Endodermal cell (in vitro differentiated cells): ENCODE measurements at regions not wholly inside any gene's neighbourhood (a gene's known extent, or its start where the extent isn't known, plus 50 kb on each side); places are given as distances from the start of the nearest gene placed in this dataset.

ENCODE experiments used
- DNase-seq: peaks from one replicate; pipeline ENCODE4 v3.0.0-alpha.2; 2017
- H3K27ac ChIP-seq: 2 replicates; pipeline ENCODE4 v1.5.1; 2013; ENCODE audit warnings: mild to moderate bottlenecking, low read depth, low read length, moderate library complexity
- H3K27me3 ChIP-seq: 2 replicates; pipeline ENCODE4 v1.6.1; 2013; ENCODE audit warnings: mild to moderate bottlenecking, low read length, moderate library complexity; ENCODE audit not compliant: insufficient read depth, control insufficient read depth, poor library complexity, severe bottlenecking
- H3K36me3 ChIP-seq: 2 replicates; pipeline ENCODE4 v1.7.0; 2013; ENCODE audit warnings: mild to moderate bottlenecking, low read length, moderate library complexity; ENCODE audit not compliant: control insufficient read depth, insufficient read depth
- H3K4me1 ChIP-seq: one replicate; pipeline ENCODE4 v1.7.0; 2013; ENCODE audit warnings: low read length; ENCODE audit not compliant: control insufficient read depth, insufficient read depth
- H3K4me3 ChIP-seq: 2 replicates; pipeline ENCODE4 v1.5.1; 2013; ENCODE audit warnings: mild to moderate bottlenecking, low read length, moderate library complexity
- H3K9ac ChIP-seq: 2 replicates; pipeline ENCODE4 v1.6.1; 2013; ENCODE audit warnings: mild to moderate bottlenecking, low read length, moderate library complexity; ENCODE audit not compliant: poor library complexity, severe bottlenecking; ENCODE audit errors: extremely low read depth
- H3K9me3 ChIP-seq: 2 replicates; pipeline ENCODE4 v1.6.1; 2013; ENCODE audit warnings: mild to moderate bottlenecking, low read length, moderate library complexity; ENCODE audit not compliant: control insufficient read depth
- H3K27ac Mint-ChIP-seq: 2 replicates; pipeline ENCODE4 v1.8.0; 2020; ENCODE audit warnings: mixed read lengths
- H3K27me3 Mint-ChIP-seq: 2 replicates; pipeline ENCODE4 v1.8.0; 2021; ENCODE audit warnings: mild to moderate bottlenecking, mixed read lengths; ENCODE audit not compliant: insufficient read depth
- H3K36me3 Mint-ChIP-seq: 2 replicates; pipeline ENCODE4 v1.8.0; 2020; ENCODE audit warnings: low read depth, mixed read lengths
- H3K4me1 Mint-ChIP-seq: 2 replicates; pipeline ENCODE4 v1.8.0; 2020; ENCODE audit warnings: mixed read lengths
- H3K4me3 Mint-ChIP-seq: 2 replicates; pipeline ENCODE4 v1.8.0; 2020; ENCODE audit warnings: mild to moderate bottlenecking, moderate library complexity, mixed read lengths
- H3K9me3 Mint-ChIP-seq: 2 replicates; pipeline ENCODE4 v1.8.0; 2020; ENCODE audit warnings: mild to moderate bottlenecking, mixed read lengths
- WGBS, 2 experiments: methylation state at CpG; one replicate each; pipeline versions ENCODE4 v1.1.5 to v1.1.7; 2013; ENCODE audit warnings: missing lambda C conversion rate in 2 of 2, mixed read lengths in 1 of 2; ENCODE audit not compliant: insufficient coverage in 1 of 2, insufficient read length in 1 of 2; 5-methylcytosine and 5-hydroxymethylcytosine counted together
- TF ChIP-seq, protein P1 (sequence below): fragments of 200-600 bp; sonication (generic); conservative IDR thresholded peaks from 2 replicates; pipeline ENCODE4 v1.5.0; 2021; ENCODE audit warnings: antibody characterized with exemption, mild to moderate bottlenecking

GRCh38 chr5:24773261-24773660 lies 128.5 kb upstream of the CDH10 start:
- no peaks in the 10 kb centered on the region for H3K36me3 ChIP-seq
- Mint-ChIP-seq H3K36me3 (no peaks in the 10 kb centered on the region), H3K27ac (no peak overlapping the region), H3K4me3 (no peak overlapping the region), H3K27me3 (no peaks in the 10 kb centered on the region), H3K9me3 (no peaks in the 10 kb centered on the region), H3K4me1 (no peaks in the 10 kb centered on the region)
- H3K4me1 ChIP-seq, result no peaks in the 10 kb centered on the region
- H3K27me3 ChIP-seq, result no peaks in the 10 kb centered on the region
- no peak overlapping the region for H3K4me3 ChIP-seq
- no peak overlapping the region for H3K9ac ChIP-seq
- no peaks in the 10 kb centered on the region for H3K9me3 ChIP-seq
- TF ChIP-seq, protein P1, sequence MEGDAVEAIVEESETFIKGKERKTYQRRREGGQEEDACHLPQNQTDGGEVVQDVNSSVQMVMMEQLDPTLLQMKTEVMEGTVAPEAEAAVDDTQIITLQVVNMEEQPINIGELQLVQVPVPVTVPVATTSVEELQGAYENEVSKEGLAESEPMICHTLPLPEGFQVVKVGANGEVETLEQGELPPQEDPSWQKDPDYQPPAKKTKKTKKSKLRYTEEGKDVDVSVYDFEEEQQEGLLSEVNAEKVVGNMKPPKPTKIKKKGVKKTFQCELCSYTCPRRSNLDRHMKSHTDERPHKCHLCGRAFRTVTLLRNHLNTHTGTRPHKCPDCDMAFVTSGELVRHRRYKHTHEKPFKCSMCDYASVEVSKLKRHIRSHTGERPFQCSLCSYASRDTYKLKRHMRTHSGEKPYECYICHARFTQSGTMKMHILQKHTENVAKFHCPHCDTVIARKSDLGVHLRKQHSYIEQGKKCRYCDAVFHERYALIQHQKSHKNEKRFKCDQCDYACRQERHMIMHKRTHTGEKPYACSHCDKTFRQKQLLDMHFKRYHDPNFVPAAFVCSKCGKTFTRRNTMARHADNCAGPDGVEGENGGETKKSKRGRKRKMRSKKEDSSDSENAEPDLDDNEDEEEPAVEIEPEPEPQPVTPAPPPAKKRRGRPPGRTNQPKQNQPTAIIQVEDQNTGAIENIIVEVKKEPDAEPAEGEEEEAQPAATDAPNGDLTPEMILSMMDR, result no peak
- WGBS, 2 experiments, result 71% methylated on average over 1 of the region's 1 CpG; no CpG with 5 or more reads in 1 of the 2 experiments
- no peak overlapping the region for H3K27ac ChIP-seq
- DNase-seq, result no peak

DNA sequence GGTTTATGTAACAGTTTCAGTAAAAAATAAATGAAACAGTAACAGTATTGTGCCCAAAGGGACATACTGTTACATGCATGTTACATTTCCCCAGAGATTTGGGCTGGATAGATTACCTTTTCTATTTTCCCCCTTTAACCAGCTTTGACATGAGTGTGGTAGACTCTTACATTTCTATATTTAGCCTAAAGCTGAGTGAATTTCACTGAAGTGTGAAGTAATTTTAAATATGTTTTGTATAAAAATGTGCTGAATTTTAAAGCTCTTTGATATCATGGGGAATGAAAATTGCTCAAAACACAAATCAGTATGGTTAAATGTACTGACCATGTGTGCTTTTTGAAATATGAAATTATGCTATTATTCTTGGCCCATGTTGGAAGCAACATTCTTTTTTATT lies 122.3 kb upstream of the CDH10 start:
- Histone ChIP-seq H3K4me1 (no peaks in the 10 kb centered on the region), H3K4me3 (no peak overlapping the region), H3K9me3 (no peaks in the 10 kb centered on the region), H3K27ac (no peak overlapping the region), H3K36me3 (no peaks in the 10 kb centered on the region), H3K27me3 (no peaks in the 10 kb centered on the region), H3K9ac (no peak overlapping the region)
- Mint-ChIP-seq H3K9me3 (no peaks in the 10 kb centered on the region), H3K36me3 (no peaks in the 10 kb centered on the region), H3K27ac (no peak overlapping the region), H3K4me1 (no peaks in the 10 kb centered on the region), H3K4me3 (no peak overlapping the region), H3K27me3 (no peaks in the 10 kb centered on the region)
- no peak for DNase-seq
- TF ChIP-seq, protein P1, result no peak

DNA sequence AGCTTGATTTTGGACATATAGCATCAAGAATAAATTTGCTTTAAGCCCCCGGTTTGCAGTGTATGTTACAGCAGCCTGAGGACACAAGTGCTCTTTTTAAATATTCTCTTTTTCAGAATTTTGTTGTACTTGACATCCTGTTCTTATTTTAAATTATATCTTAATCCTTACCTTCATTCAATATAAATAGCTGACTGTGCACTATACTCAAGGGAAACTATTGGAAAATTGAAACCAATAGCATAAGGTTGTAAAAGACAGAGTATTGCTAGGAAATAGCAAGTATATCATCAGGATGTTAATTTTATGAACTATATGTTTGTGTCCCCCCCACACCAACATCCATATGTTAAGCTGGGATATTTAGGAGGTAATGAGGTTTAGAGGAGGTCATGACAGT lies 120.4 kb upstream of the CDH10 start:
- WGBS, 2 experiments, result 93% methylated on average over 1 of the region's 1 CpG; no CpG with 5 or more reads in 1 of the 2 experiments
- DNase-seq, result no peak
- no peaks in the 10 kb centered on the region for H3K4me1 Mint-ChIP-seq
- no peak overlapping the region for H3K27ac Mint-ChIP-seq
- Histone ChIP-seq H3K27ac (no peak overlapping the region), H3K36me3 (no peaks in the 10 kb centered on the region), H3K9me3 (peaks cover 6% of the 10 kb centered on the region), H3K27me3 (no peaks in the 10 kb centered on the region), H3K4me1 (no peaks in the 10 kb centered on the region), H3K4me3 (no peak overlapping the region), H3K9ac (no peak overlapping the region)
- H3K9me3 Mint-ChIP-seq, result peaks cover 11% of the 10 kb centered on the region
- no peaks in the 10 kb centered on the region for H3K36me3 Mint-ChIP-seq
- no peak overlapping the region for H3K4me3 Mint-ChIP-seq
- no peaks in the 10 kb centered on the region for H3K27me3 Mint-ChIP-seq
- TF ChIP-seq, protein P1, result no peak
